GM18861 (cell line): ENCODE measurements at regions not wholly inside any gene's neighbourhood (a gene's known extent, or its start where the extent isn't known, plus 50 kb on each side); places are given as distances from the start of the nearest gene placed in this dataset.
"Not testable (repeated sequence)": the region's sequence is repeated elsewhere in the genome, so short reads cannot be mapped to it uniquely, and the experiment has no call there.

Source experiments
- ATAC-seq: cut with Tn5 transposase; IDR thresholded peaks from one replicate; pipeline ENCODE4 v1.9.1; 2021; ENCODE audit not compliant: unreplicated experiment

- ATAC-seq = no peak
Observed at GRCh38 chr12:58068706-58069105, 127.3 kb downstream of the ATP23 start.

GRCh38 chr12:58069268-58069963 is 128.0 kb downstream of the ATP23 start:
- no peak for ATAC-seq

- ATAC-seq = no peak
Observed at GRCh38 chr12:58071994-58072393, 130.6 kb downstream of the ATP23 start.

GRCh38 chr12:58074259-58074658 is 132.9 kb downstream of the ATP23 start:
- no peak for ATAC-seq

GRCh38 chr12:58079806-58080205 is 138.4 kb downstream of the ATP23 start:
- no peak for ATAC-seq

- no peak for ATAC-seq
Observed at GRCh38 chr12:58081488-58081887, 140.1 kb downstream of the ATP23 start.

- no peak for ATAC-seq
Observed at GRCh38 chr12:58082996-58083395, 141.6 kb downstream of the ATP23 start.

- ATAC-seq = no peak
Observed at GRCh38 chr12:58086006-58086405, 144.6 kb downstream of the ATP23 start.

- ATAC-seq = no peak
Observed at GRCh38 chr12:58086930-58087329, 145.6 kb downstream of the ATP23 start.

- ATAC-seq = no peak
Observed at GRCh38 chr12:58087423-58088127, 146.2 kb downstream of the ATP23 start.

- ATAC-seq = no peak
Observed at GRCh38 chr12:58089588-58089987, 148.2 kb downstream of the ATP23 start.

GRCh38 chr12:58090685-58091084 is 149.3 kb downstream of the ATP23 start:
- ATAC-seq = no peak

GRCh38 chr12:58095002-58095401 is 153.6 kb downstream of the ATP23 start:
- no peak for ATAC-seq

- ATAC-seq = no peak
Observed at GRCh38 chr12:58097741-58098140, 156.4 kb downstream of the ATP23 start.

GRCh38 chr12:58099476-58099875 is 158.1 kb downstream of the ATP23 start:
- ATAC-seq = no peak

- ATAC-seq = no peak
Observed at GRCh38 chr12:58104351-58104755, 163.0 kb downstream of the ATP23 start.

GRCh38 chr12:58105225-58106119 is 164.1 kb downstream of the ATP23 start:
- ATAC-seq = no peak

- ATAC-seq = no peak
Observed at GRCh38 chr12:58106195-58106594, 164.8 kb downstream of the ATP23 start.

GRCh38 chr12:58117201-58117600 is 175.8 kb downstream of the ATP23 start:
- no peak for ATAC-seq

- ATAC-seq = no peak
Observed at GRCh38 chr12:58117667-58118066, 176.3 kb downstream of the ATP23 start.

GRCh38 chr12:58125761-58126160 is 184.4 kb downstream of the ATP23 start:
- ATAC-seq = not testable (repeated sequence)
